ENCODE measurements at regions not wholly inside any gene's neighbourhood (a gene's known extent, or its start where the extent isn't known, plus 50 kb on each side); places are given as distances from the start of the nearest gene placed in this dataset.

- Histone ChIP-seq H3K4me3 (no peak overlapping the region), H3K4me1 (no peaks in the 10 kb centered on the region), H3K27me3 (no peaks in the 10 kb centered on the region), H3K9me3 (no peaks in the 10 kb centered on the region), H3K27ac (no peak overlapping the region), H3K36me3 (no peaks in the 10 kb centered on the region)
- intact Hi-C loops (cut with DNase I; ENCODE audit: low total_unique reads): no loop called here
- TF ChIP-seq POLR2AphosphoS5 (IDR thresholded peaks at IDR 0.05) (no peak), CTCF (IDR thresholded peaks at IDR 0.05) (no peak), POLR2A (IDR thresholded peaks at IDR 0.05) (no peak)
- no peak for DNase-seq (ENCODE audit: low spot score in 2 of 2)
Observed at GRCh38 chr4:164441109-164441508, 312.8 kb upstream of the SMIM31 start.

GRCh38 chr4:164442180-164442579, 311.8 kb upstream of the SMIM31 start:
- no peaks in the 10 kb centered on the region for H3K36me3 ChIP-seq
- H3K4me1 ChIP-seq: no peaks in the 10 kb centered on the region
- no peak for TF ChIP-seq POLR2AphosphoS5 (IDR thresholded peaks at IDR 0.05)
- TF ChIP-seq CTCF (IDR thresholded peaks at IDR 0.05): no peak
- no peak for TF ChIP-seq POLR2A (IDR thresholded peaks at IDR 0.05)
- no peak overlapping the region for H3K27ac ChIP-seq
- no peaks in the 10 kb centered on the region for H3K27me3 ChIP-seq
- intact Hi-C loops (cut with DNase I; ENCODE audit: low total_unique reads): no loop called here
- no peaks in the 10 kb centered on the region for H3K9me3 ChIP-seq
- no peak overlapping the region for H3K4me3 ChIP-seq
- DNase-seq (ENCODE audit: low spot score in 2 of 2): no peak

DNA sequence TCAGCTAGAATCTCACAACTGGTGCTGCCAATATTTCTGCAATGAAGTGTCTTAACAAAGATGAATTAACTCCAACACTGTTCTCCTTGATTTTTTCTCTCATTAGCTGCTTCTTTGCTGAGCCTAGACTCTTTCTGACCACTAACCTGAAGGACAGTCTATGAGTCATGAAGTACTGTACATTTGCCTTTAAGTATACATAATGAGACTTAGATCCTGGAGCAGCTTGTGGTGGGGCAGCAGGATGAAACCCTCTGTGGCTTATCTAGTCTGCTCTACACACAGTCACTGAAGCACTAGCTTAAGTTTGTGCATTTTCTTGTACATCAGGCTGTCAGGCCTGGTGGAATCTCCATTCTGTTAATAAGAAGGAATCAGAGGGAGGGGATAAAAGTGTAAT, 307.4 kb upstream of the SMIM31 start:
- intact Hi-C loops (cut with DNase I; ENCODE audit: low total_unique reads): no loop called here
- no peak for TF ChIP-seq POLR2AphosphoS5 (IDR thresholded peaks at IDR 0.05)
- TF ChIP-seq POLR2A (IDR thresholded peaks at IDR 0.05): no peak
- TF ChIP-seq CTCF (IDR thresholded peaks at IDR 0.05): no peak
- H3K4me3 ChIP-seq: no peak overlapping the region

DNA sequence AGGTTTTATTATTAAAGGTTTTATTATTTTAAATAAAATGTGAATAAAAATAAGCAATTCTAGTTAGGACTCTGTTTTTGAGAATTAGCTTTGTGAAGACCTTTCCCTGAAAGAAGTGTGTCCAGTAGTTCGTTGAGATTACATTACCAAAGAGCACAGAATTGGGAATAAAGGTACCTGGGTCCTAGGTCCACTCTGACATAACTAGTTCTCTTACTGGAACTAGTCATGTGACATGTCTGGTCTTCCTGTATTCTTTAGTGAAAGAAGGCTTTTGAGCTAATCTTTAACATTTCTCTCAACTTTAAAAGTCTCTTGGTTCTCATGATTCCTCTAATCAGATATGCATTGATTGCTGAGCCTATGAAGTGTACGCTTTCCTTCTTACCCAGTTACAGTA, 292.0 kb upstream of the SMIM31 start:
- no peak for DNase-seq (ENCODE audit: low spot score in 2 of 2)
- Histone ChIP-seq H3K9me3 (peaks cover 0 to 1% of the 10 kb centered on the region in 2 donors), H3K4me3 (no peak overlapping the region), H3K36me3 (no peaks in the 10 kb centered on the region), H3K27me3 (no peaks in the 10 kb centered on the region), H3K27ac (no peak overlapping the region), H3K4me1 (no peaks in the 10 kb centered on the region)
- intact Hi-C loops (cut with DNase I; ENCODE audit: low total_unique reads): no loop called here
- TF ChIP-seq CTCF (IDR thresholded peaks at IDR 0.05) (no peak), POLR2AphosphoS5 (IDR thresholded peaks at IDR 0.05) (no peak), POLR2A (IDR thresholded peaks at IDR 0.05) (no peak)

More for the DNA sequence above, 307.4 kb upstream of the SMIM31 start:
- Histone ChIP-seq H3K36me3 (no peaks in the 10 kb centered on the region), H3K9me3 (no peaks in the 10 kb centered on the region), H3K27ac (no peak overlapping the region), H3K27me3 (no peaks in the 10 kb centered on the region), H3K4me1 (no peaks in the 10 kb centered on the region)
- no peak for DNase-seq (ENCODE audit: low spot score in 2 of 2)

GRCh38 chr4:164462471-164462870, 291.5 kb upstream of the SMIM31 start:
- no peaks in the 10 kb centered on the region for H3K4me1 ChIP-seq
- no peak overlapping the region for H3K4me3 ChIP-seq
- no peaks in the 10 kb centered on the region for H3K27me3 ChIP-seq
- intact Hi-C loops (cut with DNase I; ENCODE audit: low total_unique reads): no loop called here
- TF ChIP-seq POLR2AphosphoS5 (IDR thresholded peaks at IDR 0.05) (no peak), POLR2A (IDR thresholded peaks at IDR 0.05) (no peak), CTCF (IDR thresholded peaks at IDR 0.05) (no peak)
- H3K9me3 ChIP-seq: no peaks in the 10 kb centered on the region
- H3K36me3 ChIP-seq: no peaks in the 10 kb centered on the region
- H3K27ac ChIP-seq: no peak overlapping the region
- no peak for DNase-seq (ENCODE audit: low spot score in 2 of 2)

Measured in breast epithelium (tissue), 4 donors.